ENCODE measurements at regions not wholly inside any gene's neighbourhood (a gene's known extent, or its start where the extent isn't known, plus 50 kb on each side); places are given as distances from the start of the nearest gene placed in this dataset.
"Not testable (repeated sequence)": the region's sequence is repeated elsewhere in the genome, so short reads cannot be mapped to it uniquely, and the experiment has no call there.

DNA sequence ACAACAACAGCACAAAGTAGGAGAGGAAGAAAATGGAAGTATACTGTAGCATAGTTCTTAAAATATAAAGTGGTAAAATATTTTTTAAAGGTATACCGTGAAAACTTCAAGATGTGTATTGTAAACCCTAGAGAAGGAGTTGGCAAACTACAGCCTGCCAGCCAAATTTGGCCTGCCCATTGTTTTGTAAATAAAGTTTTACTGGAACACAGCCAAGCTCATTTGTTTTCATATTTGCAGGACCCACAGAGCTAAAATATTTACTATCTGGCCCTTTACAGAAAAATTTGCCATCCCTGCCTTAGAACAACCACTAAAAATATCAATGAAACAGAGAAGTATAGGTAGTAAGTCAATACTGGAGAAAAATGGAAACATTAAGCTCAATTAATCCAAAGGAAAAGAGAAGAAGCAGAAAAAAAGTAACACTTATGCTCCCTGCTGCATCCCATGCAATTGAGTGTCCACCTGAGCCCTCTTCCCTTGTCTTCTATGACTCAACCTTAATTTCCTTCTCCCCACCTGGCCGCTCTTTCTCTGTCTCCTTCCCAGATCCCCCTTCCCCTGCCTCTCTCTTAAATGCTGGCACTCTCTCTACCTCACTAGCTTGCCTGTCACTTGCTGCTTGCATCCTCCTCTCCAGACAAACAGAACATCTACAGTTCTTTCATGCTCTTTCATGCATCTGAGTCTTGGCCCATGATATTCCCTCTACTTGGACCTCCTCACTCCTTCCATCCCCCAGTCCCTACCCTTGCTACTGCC lies 50.6 kb upstream of the FER start:
- DNase-seq: no peak

- no peak for DNase-seq
Measured at GRCh38 chr5:108696407-108696806, 51.3 kb upstream of the FER start.

- DNase-seq: no peak
Measured at GRCh38 chr5:108688485-108688884, 59.2 kb upstream of the FER start.

DNA sequence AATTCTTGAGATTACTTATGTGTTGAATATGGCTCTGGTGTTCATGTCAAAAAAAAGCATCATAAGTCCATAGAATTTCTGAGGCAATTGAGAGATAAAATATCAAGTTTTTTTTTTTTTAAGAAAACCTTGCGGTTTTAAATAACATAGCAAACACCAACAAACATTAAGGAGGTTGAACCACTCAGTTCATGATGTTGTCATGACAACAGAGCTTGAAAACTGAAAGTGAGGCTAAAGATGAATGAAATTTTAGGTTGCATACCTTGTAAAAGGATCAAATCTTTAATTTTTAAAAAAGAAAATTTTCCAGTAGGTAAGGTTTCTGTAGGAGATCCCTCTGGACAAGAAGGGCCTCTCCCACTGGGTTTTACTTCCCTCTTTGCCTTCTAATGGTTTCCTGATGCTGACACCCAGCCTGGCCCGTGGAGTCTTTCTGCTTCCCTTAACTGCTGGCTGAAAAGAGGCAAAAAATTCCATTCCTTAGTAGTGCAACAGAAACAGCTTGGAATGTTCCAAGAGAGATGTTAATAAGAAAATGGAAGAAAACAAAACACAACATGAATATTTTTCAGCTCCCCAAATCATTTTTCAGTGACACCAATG lies 60.0 kb upstream of the FER start:
- no peak for DNase-seq

DNA sequence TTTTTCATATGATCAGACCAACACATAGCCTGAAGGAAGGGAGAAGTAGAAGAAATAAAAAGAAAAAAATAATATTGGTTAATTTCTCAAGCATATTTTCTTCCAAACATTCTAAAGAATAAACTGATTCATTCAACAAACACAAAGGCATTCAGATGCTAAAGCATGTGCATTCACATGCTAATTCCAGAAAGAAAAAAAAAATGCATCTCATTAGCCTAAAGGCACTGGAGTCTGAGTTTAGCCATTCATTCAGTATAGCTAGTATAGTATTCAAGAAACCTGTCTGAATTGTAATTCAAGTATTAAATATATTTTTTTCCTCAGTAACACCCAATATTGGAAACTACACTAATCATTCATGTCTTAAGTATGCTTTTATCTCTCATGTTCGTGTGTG lies 61.0 kb upstream of the FER start:
- no peak for DNase-seq

GRCh38 chr5:108685448-108686216 lies 62.1 kb upstream of the FER start:
- DNase-seq: not testable (repeated sequence)

- peak; percentile 50 for DNase-seq
Measured at GRCh38 chr5:108681079-108681921, 66.4 kb upstream of the FER start.

DNA sequence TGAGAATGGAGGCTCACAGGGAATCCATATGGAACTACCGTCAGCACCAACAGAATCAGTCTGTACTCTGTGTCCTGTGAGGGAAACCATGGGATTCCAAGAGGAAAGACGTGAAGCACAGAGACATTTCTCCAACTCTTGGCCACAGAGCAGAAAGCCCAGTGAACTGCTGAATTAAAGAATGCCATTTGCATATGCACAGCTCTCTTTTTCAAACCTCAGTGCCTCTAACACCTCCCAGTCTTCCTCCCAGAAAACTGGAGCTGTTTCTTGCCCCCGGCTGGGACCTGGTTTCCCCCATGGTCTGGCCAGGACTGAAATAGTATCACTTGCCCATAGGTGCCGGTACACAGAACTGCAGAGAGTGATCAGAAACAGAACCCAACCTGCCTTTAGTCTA lies 69.6 kb upstream of the FER start:
- DNase-seq: no peak

DNA sequence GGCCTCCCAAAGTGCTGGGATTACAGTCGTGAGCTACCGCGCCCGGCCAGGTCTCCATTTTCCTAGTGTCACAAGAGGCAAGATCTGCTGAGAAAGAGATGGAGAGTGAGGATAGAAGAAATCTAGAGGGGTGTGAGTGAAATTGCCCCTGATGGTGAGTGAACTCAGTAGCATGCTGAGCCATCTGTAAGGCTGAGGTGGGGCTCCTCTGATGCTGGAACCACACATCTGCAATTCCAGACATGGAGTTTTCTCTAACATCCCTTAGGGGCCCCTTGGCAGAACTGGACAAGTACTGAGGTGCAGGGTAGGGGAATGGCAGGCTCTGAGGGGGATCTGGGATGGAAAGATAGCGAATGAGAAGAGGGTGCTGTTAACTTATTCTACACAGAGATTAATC lies 72.0 kb upstream of the FER start:
- no peak for DNase-seq

- DNase-seq: no peak
Measured at GRCh38 chr5:108672639-108673038, 75.1 kb upstream of the FER start.

- no peak for DNase-seq
Measured at GRCh38 chr5:108670591-108671289, 77.0 kb upstream of the FER start.

GRCh38 chr5:108669462-108669861 lies 78.2 kb upstream of the FER start:
- no peak for DNase-seq

GRCh38 chr5:108661590-108662219 lies 86.0 kb upstream of the FER start:
- peak; percentile 57 for DNase-seq

DNA sequence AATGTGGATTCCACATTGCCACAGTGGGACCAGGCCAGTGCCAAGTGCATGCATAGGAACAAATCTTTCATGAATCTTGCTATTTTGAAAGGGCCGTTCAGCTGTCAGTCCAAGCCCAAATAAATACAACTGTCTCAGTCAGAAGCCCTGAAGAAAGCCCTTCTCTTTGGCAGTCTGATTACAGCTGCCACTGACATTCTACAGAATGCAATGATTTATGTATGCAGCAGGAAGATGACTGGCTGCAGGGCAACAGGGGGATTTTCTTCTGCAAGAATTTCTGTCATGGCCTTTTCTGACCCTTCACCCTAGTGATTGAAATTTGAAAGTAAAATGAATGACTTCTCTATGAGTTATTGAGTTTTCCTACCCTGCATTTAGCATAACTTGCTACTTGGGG lies 86.7 kb upstream of the FER start:
- DNase-seq: peak; percentile 43

- DNase-seq: no peak
Measured at GRCh38 chr5:108660291-108660690, 87.4 kb upstream of the FER start.

GRCh38 chr5:108659531-108659930 lies 88.2 kb upstream of the FER start:
- no peak for DNase-seq

DNA sequence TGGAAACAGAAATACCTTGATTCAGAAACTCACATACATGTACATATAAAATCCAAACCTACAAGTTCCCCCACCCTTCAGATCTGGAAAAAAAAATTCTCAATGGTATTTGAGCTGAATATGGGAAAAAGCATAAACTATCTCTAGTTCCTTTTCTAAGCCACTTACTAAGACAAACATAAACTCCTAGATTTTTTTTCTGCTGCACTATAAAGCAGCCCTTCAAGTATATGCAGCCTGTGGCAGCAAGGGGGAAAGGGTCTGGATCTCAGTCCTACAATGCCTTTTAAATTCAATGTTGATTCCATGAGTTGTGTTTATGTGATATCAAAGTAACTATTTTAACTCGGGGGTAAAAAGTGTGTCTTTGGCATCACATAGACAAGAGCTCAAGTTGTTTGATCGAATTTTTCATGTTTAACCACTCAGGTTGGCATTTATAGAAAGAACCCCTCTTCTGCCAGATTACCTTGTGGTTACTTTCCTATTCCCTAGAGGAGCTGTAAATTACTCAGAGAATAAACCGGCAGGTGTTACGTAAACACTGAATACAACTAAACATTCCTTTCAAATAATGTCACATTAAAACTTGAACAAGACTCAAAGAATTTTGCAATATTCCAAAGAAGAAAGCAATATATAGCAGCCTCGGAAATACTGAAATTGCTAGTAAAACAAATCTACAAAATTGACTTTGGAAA lies 91.8 kb upstream of the FER start:
- DNase-seq: peak; percentile 89

DNA sequence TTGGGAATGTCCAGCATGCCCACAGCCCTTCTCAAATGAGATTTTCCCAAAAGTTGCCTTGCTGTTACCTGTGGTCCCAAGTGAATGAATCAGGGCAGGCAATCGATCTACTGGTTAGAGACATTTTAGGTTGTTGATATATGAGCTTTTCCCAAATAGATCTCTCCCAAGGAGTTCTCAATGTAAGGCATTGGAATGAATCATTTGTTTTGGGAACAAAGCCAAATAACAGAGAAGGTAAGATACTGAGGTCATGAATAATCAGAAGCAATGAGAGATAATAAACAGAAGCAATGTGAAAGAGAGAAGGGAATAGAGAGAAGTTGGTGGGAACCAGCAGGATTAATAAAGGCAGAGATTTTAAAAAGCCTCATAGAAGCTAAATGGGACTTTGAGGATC lies 93.6 kb upstream of the FER start:
- DNase-seq: peak; percentile 90

GRCh38 chr5:108653201-108653600 lies 94.5 kb upstream of the FER start:
- DNase-seq: peak; percentile 95

DNA sequence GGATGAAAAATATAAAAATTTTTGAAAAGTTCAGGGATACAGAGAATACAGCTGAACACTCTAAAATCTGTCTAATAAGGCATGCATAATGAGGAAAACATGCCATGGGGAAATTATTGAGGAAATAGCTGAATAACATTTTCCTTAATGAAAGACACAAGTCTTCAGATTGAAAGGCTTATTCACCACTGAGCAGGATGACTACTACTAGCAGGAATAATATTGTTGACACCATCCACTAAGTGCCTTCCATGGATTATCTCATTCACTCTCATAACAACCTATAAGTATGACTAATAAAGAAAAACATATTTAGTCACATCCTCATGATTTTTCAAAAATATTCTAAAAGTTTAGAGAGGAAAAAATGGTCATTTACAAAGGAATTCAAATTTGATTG lies 96.7 kb upstream of the FER start:
- DNase-seq: peak; percentile 74

DNA sequence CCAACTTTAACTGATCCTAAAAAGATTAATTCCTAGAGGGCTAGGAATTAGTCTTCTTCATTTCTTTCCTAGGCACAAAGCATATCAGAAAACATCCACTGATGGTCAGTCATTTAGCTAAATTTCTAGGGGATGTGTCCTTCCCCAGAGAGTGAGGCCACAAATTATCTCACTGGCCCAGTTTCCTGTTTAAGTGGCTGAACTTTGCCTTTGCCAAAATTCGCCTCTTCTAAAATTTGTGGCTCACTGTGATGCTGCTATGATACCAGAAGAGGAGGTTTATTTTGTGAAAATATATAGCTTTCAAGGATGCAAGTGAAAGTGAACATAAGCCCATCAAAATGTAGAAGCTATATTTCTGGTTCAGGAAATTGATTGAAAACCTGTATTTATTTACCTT lies 98.1 kb upstream of the FER start:
- DNase-seq: no peak

All from NCI-H226 (cell line).